Smooth muscle cell (in vitro differentiated cells): ENCODE measurements at regions not wholly inside any gene's neighbourhood (a gene's known extent, or its start where the extent isn't known, plus 50 kb on each side); places are given as distances from the start of the nearest gene placed in this dataset.

Experiments
- DNase-seq: peaks from one replicate; lab custom pipeline; 2025; ENCODE audit not compliant: unreplicated experiment; lab: John Stamatoyannopoulos, UW
- H2AFZ ChIP-seq: fragments of 200-600 bp; sonication (generic); 2 replicates; pipeline ENCODE4 v1.6.0; 2016; ENCODE audit warnings: antibody characterized with exemption, low read depth, mild to moderate bottlenecking
- H3F3A ChIP-seq: fragments of 200-600 bp; sonication (generic); 2 replicates; pipeline ENCODE4 v1.6.0; 2017; ENCODE audit warnings: antibody characterized with exemption, low read depth
- H3K27ac ChIP-seq: fragments of 200-600 bp; sonication (generic); 2 replicates; pipeline ENCODE4 v1.5.1; 2016; ENCODE audit warnings: low read depth, mild to moderate bottlenecking
- H3K27me3 ChIP-seq: fragments of 200-600 bp; sonication (generic); 2 replicates; pipeline ENCODE4 v1.6.1; 2016; ENCODE audit warnings: low read depth, mild to moderate bottlenecking
- H3K36me3 ChIP-seq: fragments of 200-600 bp; sonication (generic); 2 replicates; pipeline ENCODE4 v1.5.1; 2016; ENCODE audit warnings: low read depth
- H3K4me1 ChIP-seq: fragments of 200-600 bp; sonication (generic); 2 replicates; pipeline ENCODE4 v1.5.1; 2016; ENCODE audit warnings: low read depth
- H3K4me2 ChIP-seq: fragments of 200-600 bp; sonication (generic); 2 replicates; pipeline ENCODE4 v1.6.0; 2016; ENCODE audit warnings: mild to moderate bottlenecking
- H3K4me3 ChIP-seq: fragments of 200-600 bp; sonication (generic); 2 replicates; pipeline ENCODE4 v1.5.1; 2016; ENCODE audit warnings: mild to moderate bottlenecking
- H3K79me2 ChIP-seq: fragments of 200-600 bp; sonication (generic); 2 replicates; pipeline ENCODE4 v1.6.0; 2016; ENCODE audit warnings: low read depth, mild to moderate bottlenecking
- H3K9ac ChIP-seq: fragments of 200-600 bp; sonication (generic); 2 replicates; pipeline ENCODE4 v1.6.0; 2016; ENCODE audit warnings: low read depth
- H3K9me3 ChIP-seq: fragments of 200-600 bp; sonication (generic); replicated peaks from 2 replicates; pipeline ENCODE4 v1.5.1; 2016; ENCODE audit warnings: low read depth
- H4K20me1 ChIP-seq: fragments of 200-600 bp; sonication (generic); 2 replicates; pipeline ENCODE4 v1.6.0; 2016; ENCODE audit warnings: low read depth
- CTCF ChIP-seq: fragments of 200-600 bp; sonication (generic); IDR thresholded peaks from 2 replicates; pipeline ENCODE4 v1.5.1; 2017; ENCODE audit warnings: borderline replicate concordance, mild to moderate bottlenecking, antibody characterized with exemption; ENCODE audit not compliant: insufficient read depth, poor library complexity, severe bottlenecking
- WGBS: methylation state at CpG from one replicate; pipeline ENCODE4 v1.1.7; 2016; ENCODE audit warnings: low lambda C conversion rate; 5-methylcytosine and 5-hydroxymethylcytosine counted together

DNA sequence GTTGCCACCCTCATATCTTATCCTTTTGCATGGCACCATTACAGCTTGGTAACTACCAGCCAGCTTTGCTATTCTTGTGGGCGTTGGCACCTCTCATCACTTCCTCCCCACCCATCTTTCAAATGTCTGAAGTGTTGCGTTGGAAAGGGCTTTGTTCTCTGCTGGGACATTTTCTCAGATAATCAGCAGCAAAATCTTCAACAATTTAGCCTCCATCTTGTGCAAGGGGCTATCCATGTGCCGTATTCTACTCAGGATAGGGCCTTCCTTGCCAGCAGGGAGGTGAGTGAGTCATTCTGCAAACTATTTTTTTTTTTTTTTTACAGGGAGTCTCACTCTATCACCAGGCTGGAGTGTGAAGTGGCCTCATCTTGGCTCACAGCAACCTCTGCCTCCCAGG is 62.1 kb upstream of the NUDT12 start:
- H3K4me2 ChIP-seq = no peak overlapping the region
- H2AFZ ChIP-seq = no peak overlapping the region
- 93% methylated on average over 3 of the region's 3 CpGs for WGBS
- H3F3A ChIP-seq = no peaks in the 10 kb centered on the region
- TF ChIP-seq CTCF = no peak
- H3K4me3 ChIP-seq = no peak overlapping the region
- DNase-seq = no peak
- no peak overlapping the region for H3K9ac ChIP-seq
- H3K27ac ChIP-seq = no peak overlapping the region
- no peaks in the 10 kb centered on the region for H4K20me1 ChIP-seq
- no peaks in the 10 kb centered on the region for H3K27me3 ChIP-seq
- no peaks in the 10 kb centered on the region for H3K79me2 ChIP-seq
- no peaks in the 10 kb centered on the region for H3K36me3 ChIP-seq
- no peaks in the 10 kb centered on the region for H3K9me3 ChIP-seq
- peaks cover 8% of the 10 kb centered on the region for H3K4me1 ChIP-seq

DNA sequence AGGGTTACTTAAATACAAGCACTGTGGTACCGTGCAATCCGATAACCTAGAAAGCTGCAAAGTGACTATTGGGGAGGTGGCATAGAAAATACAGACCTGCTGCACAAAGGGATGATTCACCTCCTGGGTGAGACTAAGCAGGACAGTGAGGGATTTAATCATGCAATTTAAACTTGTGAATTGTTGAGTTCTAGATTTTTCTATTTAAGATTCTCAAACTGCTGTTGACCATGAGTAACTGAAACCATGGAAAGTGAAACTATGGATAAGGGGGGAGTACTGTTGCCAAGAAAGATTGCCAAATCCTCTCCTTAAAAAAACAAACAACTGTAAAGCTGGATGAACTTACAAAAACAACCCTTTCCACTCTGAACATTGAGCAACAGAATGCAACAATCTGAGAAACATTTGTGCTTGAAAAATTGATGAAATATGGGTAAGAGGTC is 61.5 kb upstream of the NUDT12 start:
- Histone ChIP-seq H3K4me2 (no peak overlapping the region), H3K27me3 (no peaks in the 10 kb centered on the region), H3K4me3 (no peak overlapping the region), H3K9me3 (no peaks in the 10 kb centered on the region), H3K36me3 (no peaks in the 10 kb centered on the region), H3K79me2 (no peaks in the 10 kb centered on the region), H3K27ac (no peak overlapping the region), H3K4me1 (peaks cover 8% of the 10 kb centered on the region), H4K20me1 (no peaks in the 10 kb centered on the region), H3F3A (no peaks in the 10 kb centered on the region), H2AFZ (no peak overlapping the region), H3K9ac (no peak overlapping the region)
- 83% methylated on average over 2 of the region's 2 CpGs for WGBS
- no peak for DNase-seq
- TF ChIP-seq CTCF = no peak

DNA sequence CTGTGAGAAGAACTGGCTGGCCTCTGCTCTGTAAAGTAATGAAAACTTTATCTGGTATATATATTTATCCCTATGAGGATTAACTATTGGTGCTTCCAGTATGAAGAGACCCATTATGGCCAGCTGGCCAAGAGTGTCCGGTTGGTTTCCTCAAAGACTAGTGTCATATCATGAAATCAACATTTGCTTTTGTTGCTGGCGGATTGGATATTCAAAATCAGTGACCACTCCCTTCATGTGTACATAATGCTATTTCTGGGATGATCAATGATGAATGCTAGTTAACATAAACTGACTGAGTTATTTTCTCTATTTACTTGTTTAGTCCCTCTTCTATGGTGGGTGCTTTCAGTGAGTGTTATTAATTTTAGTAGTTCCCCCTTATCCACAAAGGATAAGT is 60.8 kb upstream of the NUDT12 start:
- Histone ChIP-seq H3K27me3 (no peaks in the 10 kb centered on the region), H3K4me1 (peaks cover 8% of the 10 kb centered on the region), H3K27ac (no peak overlapping the region), H3K4me3 (no peak overlapping the region), H3K4me2 (no peak overlapping the region), H3F3A (no peaks in the 10 kb centered on the region), H3K36me3 (no peaks in the 10 kb centered on the region), H3K9me3 (no peaks in the 10 kb centered on the region), H3K9ac (no peak overlapping the region), H4K20me1 (no peaks in the 10 kb centered on the region), H2AFZ (no peak overlapping the region), H3K79me2 (no peaks in the 10 kb centered on the region)
- TF ChIP-seq CTCF = no peak
- 98% methylated on average over 2 of the region's 2 CpGs for WGBS
- DNase-seq = no peak

- H3K27ac ChIP-seq = no peak overlapping the region
- no peaks in the 10 kb centered on the region for H3F3A ChIP-seq
- H3K36me3 ChIP-seq = no peaks in the 10 kb centered on the region
- no peak overlapping the region for H3K4me3 ChIP-seq
- H3K27me3 ChIP-seq = no peaks in the 10 kb centered on the region
- no peak for TF ChIP-seq CTCF
- H3K9me3 ChIP-seq = no peaks in the 10 kb centered on the region
- H3K4me1 ChIP-seq = peaks cover 8% of the 10 kb centered on the region
- no peaks in the 10 kb centered on the region for H3K79me2 ChIP-seq
- DNase-seq = no peak
- no peaks in the 10 kb centered on the region for H4K20me1 ChIP-seq
- no peak overlapping the region for H2AFZ ChIP-seq
- WGBS = 50% methylated on average over 1 of the region's 1 CpG
- no peak overlapping the region for H3K4me2 ChIP-seq
- H3K9ac ChIP-seq = no peak overlapping the region
These were observed 59.0 kb upstream of the NUDT12 start for GRCh38 chr5:103621548-103621930.
